HG03378 (cell line): ENCODE measurements at regions not wholly inside any gene's neighbourhood (a gene's known extent, or its start where the extent isn't known, plus 50 kb on each side); places are given as distances from the start of the nearest gene placed in this dataset.
"Not testable (repeated sequence)": the region's sequence is repeated elsewhere in the genome, so short reads cannot be mapped to it uniquely, and the experiment has no call there.

Experiments
- ATAC-seq: cut with Tn5 transposase; IDR thresholded peaks from one replicate; pipeline ENCODE4 v1.9.1; 2021; ENCODE audit warnings: mild to moderate bottlenecking, moderate library complexity; ENCODE audit not compliant: unreplicated experiment

GRCh38 chr6:133099573-133099972 is 141.6 kb upstream of the EYA4 start:
- ATAC-seq, result no peak

DNA sequence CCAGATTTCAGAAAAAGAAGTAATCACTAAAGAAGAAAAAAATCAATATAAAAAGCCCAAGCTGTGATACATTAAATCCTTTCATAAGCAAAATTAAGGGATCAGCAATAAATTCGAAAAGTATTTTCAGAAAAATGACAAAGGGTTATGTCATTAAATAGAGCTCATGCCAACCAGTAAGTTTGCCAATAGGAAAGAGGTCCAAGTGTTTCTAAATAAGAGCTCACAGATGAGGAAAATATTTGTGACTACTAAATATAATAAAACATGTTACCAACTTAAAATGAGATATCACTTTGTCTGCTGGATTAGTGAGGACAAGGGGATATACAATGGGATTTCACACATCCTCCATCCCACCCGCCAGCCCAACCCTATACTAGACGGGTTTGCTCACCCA is 140.3 kb upstream of the EYA4 start:
- ATAC-seq, result no peak

- ATAC-seq, result no peak
Measured at GRCh38 chr6:133101790-133102189, 139.4 kb upstream of the EYA4 start.

- ATAC-seq, result no peak
Measured at GRCh38 chr6:133106934-133107333, 134.2 kb upstream of the EYA4 start.

DNA sequence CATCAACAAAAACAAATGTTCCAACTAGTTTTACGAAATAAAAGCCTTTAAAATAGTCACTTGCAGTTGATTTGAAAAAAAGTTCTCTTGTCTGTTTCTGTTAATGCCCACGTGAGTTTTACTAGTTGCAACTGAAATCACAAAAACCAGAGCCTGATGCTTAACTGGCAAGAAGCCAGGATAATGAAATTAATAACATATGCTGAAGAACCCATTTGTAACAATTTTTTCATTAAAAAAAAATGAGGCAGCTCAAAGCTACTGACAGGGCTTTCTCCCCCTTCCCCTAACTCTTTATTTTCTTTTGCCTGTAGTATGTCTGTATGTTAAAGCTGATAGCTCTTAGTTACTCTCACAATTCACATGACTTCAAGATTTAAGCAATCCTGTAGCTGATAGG is 132.7 kb upstream of the EYA4 start:
- no peak for ATAC-seq

GRCh38 chr6:133114973-133115372 is 126.2 kb upstream of the EYA4 start:
- ATAC-seq, result no peak

GRCh38 chr6:133115946-133116345 is 125.2 kb upstream of the EYA4 start:
- ATAC-seq, result no peak

DNA sequence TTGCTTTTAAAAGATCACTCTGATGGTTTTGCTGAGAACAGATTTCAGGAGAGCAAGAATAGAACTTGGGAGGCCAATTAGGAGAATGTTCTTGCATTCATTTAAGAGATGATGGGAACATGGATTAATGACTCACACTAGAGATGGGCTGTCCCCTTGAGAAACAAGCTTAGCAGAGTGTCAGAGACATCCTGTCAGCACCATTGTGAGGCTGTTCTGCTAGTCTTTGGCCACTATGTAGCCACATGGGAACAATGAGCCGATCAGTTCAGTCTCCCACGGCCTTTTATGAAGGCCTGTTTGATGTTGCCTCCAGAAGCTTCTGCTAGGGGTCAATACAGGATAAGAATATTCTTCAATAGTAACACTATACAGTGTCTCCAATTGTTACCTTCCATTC is 113.0 kb upstream of the EYA4 start:
- no peak for ATAC-seq

- no peak for ATAC-seq
Measured at GRCh38 chr6:133129556-133129955, 111.6 kb upstream of the EYA4 start.

GRCh38 chr6:133130863-133131262 is 110.3 kb upstream of the EYA4 start:
- ATAC-seq, result no peak

- ATAC-seq, result no peak
Measured at GRCh38 chr6:133131621-133132465, 109.3 kb upstream of the EYA4 start.

DNA sequence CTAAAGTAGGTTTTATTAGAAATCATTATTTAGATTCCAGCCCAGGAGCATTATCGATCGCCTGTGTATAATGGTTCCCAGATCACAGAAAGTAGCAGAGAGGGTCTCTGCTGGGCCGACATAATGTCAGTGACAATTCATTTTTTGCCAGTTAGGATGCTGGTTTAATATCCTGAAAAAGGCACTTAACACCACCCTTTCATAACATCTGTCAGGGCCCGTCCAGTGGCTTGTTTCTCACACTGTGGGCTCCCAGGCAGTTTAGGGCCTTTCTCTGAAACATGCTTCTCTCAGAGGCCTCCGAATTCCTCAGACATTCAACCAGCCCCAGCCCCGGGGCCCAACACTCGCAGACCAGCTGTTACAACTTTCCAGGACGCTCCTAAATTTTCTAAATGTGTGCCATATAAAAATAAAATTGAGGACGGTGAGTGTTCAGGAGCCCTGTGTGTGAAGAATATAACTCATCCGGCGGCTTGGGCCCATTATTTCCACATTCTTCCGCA is 108.6 kb upstream of the EYA4 start:
- ATAC-seq, result no peak

DNA sequence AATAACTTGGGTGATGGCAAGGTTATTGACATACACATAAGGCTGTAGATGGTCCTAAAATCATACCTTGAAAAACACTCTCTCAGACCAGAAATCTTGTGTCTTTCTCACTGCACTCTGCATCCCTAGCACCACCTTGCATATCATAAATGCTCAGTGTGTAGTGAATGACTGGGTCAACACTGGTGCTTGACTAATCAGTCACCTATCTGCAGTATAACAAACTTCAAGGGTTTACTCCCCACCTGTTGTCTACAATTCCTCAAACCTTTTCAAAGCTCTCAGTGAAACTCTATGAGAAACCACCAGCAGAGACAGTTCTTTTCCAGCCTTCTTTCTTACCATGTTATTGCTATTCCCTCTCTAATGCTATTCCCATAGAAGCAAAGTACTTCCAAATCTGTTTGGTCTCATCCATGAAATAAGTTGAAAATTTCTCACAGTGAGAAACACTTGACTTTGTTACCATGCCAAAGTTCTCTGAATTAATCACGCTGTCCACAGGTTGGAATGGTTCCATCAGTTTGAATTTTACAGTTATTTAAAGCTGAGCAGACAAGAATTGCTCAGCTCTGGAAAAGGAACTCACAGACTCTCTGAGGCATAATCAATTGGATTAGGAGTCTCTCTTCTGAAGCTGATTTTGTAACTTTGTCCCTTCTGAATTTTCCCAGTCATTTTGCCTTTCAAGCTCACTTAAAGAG is 104.8 kb upstream of the EYA4 start:
- no peak for ATAC-seq

- not testable (repeated sequence) for ATAC-seq
Measured at GRCh38 chr6:133147470-133148184, 93.5 kb upstream of the EYA4 start.

DNA sequence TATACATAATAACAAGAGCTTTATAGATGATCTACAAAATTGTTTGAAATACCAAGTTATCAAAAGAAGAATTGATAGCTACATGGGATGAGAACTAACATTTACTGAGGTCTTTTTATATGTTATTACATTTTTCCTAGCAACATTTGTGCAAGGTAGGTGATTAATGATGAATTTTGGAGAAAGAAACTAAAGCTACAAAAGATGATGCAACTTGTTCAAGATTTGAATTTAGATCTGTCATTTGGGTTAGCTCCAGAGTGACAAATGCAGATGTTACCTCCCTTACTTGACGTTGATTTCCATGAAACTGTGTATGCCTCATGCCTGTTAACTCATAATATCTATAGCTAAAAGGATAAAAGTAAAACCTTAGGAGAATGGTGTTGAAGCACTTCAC is 84.5 kb upstream of the EYA4 start:
- ATAC-seq, result no peak

- no peak for ATAC-seq
Measured at GRCh38 chr6:133157995-133158394, 83.2 kb upstream of the EYA4 start.

DNA sequence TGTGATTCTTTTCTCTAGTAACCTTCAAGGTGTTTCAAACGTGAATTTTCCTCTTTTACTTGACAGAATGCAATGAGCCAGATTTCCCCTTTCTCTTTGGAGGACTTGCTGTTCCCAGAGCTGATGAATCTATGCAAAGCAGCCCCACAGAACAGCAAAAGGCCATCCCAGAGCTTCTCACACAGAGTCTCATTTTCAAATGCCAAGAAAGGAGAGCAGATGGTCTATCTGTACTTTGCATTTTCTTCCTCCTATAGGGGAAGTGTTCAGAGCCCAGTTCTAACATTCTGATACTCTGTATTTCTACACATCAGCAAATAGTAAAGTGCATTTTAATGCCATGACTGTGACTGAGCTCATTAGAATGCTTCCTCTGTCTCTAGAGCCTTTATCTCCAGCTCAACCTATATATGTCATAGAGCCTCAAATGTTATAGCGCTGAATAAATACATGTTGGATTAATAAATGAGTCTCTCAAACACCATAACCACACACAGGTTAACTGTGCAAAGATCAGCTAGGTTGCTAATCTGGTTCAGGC is 81.8 kb upstream of the EYA4 start:
- ATAC-seq, result no peak

DNA sequence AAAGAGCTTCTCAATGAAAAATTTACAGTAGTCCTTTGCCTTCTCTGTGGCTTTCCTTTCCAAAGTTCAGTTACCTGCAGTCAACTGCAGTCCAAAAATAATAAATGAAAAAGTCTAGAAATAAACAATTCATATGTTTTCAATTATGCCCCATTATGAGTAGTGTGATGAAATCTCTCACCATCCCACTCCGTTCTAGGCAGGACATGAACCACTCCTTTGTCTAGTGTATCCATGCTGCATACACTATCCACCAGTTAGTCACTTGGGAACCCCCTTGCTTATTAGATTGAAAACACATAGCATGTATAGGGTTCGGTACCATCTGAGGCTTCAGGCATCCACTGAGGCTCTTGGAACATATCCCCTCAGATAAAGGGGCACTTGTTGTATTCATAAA is 80.6 kb upstream of the EYA4 start:
- no peak for ATAC-seq

GRCh38 chr6:133165235-133165634 is 75.9 kb upstream of the EYA4 start:
- ATAC-seq, result no peak

GRCh38 chr6:133166766-133167165 is 74.4 kb upstream of the EYA4 start:
- no peak for ATAC-seq

DNA sequence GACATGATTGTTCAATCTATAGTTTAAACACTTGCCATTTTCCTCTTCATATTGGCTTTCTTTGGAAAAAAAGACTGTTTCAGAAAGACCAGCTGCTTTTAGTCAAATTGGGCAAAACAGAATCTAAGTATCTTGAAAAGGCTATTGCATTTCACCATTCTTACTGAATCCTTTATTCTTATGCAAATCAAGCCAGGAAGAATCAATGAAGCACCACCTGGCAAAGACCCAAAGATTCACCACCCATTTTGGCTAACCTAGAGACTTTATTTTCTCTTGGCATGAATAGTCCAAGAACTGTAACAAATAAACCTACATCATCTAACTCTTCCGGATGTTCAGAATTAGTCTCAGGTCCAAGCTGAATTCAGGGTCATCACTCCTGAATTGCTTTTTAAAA is 71.3 kb upstream of the EYA4 start:
- ATAC-seq, result no peak
